Loucy (cell line): ENCODE measurements at regions not wholly inside any gene's neighbourhood (a gene's known extent, or its start where the extent isn't known, plus 50 kb on each side); places are given as distances from the start of the nearest gene placed in this dataset.

Experiments
- H2AFZ ChIP-seq: fragments of 200-600 bp; sonication (generic); 2 replicates; pipeline ENCODE4 v1.6.0; 2016; ENCODE audit warnings: antibody characterized with exemption, mild to moderate bottlenecking, low read length, moderate library complexity
- H3F3A ChIP-seq: fragments of 200-600 bp; 2 replicates; pipeline ENCODE4 v1.6.0; 2016; ENCODE audit warnings: antibody characterized with exemption, low read depth, mild to moderate bottlenecking
- H3K27me3 ChIP-seq: fragments of 200-600 bp; sonication (generic); 2 replicates; pipeline ENCODE4 v1.6.1; 2014; ENCODE audit warnings: low read length, mild to moderate bottlenecking; ENCODE audit not compliant: insufficient read depth, poor library complexity, severe bottlenecking
- H3K36me3 ChIP-seq: fragments of 200-600 bp; sonication (generic); 2 replicates; pipeline ENCODE4 v1.6.1; 2016; ENCODE audit warnings: low read length; ENCODE audit not compliant: insufficient read depth
- H3K4me1 ChIP-seq: fragments of 200-600 bp; sonication (generic); 2 replicates; pipeline ENCODE4 v1.5.1; 2014; ENCODE audit warnings: low read length, mild to moderate bottlenecking; ENCODE audit not compliant: insufficient read depth, poor library complexity, severe bottlenecking
- H3K4me2 ChIP-seq: fragments of 200-600 bp; sonication (generic); 2 replicates; pipeline ENCODE4 v1.6.0; 2014; ENCODE audit warnings: antibody characterized with exemption, low read length, low read depth, mild to moderate bottlenecking; ENCODE audit not compliant: poor library complexity, severe bottlenecking
- H3K4me3 ChIP-seq: fragments of 200-600 bp; sonication (generic); 2 replicates; pipeline ENCODE4 v1.5.1; 2014; ENCODE audit warnings: low read length, mild to moderate bottlenecking, mixed read lengths; ENCODE audit not compliant: poor library complexity, severe bottlenecking
- H3K79me2 ChIP-seq: fragments of 200-600 bp; sonication (generic); 2 replicates; pipeline ENCODE4 v1.6.1; 2014; ENCODE audit warnings: low read length; ENCODE audit not compliant: insufficient read depth
- H3K9ac ChIP-seq: fragments of 200-600 bp; sonication (generic); 2 replicates; pipeline ENCODE4 v1.6.0; 2014; ENCODE audit warnings: mild to moderate bottlenecking, low read depth, low read length, moderate library complexity; ENCODE audit not compliant: poor library complexity, severe bottlenecking
- H3K9me2 ChIP-seq: fragments of 200-600 bp; sonication (generic); replicated peaks from 2 replicates; pipeline ENCODE4 v1.6.1; 2016; ENCODE audit warnings: low read depth, low read length, mixed read lengths
- H3K9me3 ChIP-seq: fragments of 200-600 bp; sonication (generic); 2 replicates; pipeline ENCODE4 v1.6.1; 2014; ENCODE audit warnings: mild to moderate bottlenecking, antibody characterized with exemption, low read length, low read depth; ENCODE audit not compliant: insufficient read depth
- H4K20me1 ChIP-seq: fragments of 200-600 bp; sonication (generic); 2 replicates; pipeline ENCODE4 v1.6.0; 2014; ENCODE audit warnings: antibody characterized with exemption, low read length, mild to moderate bottlenecking; ENCODE audit not compliant: insufficient read depth, poor library complexity, severe bottlenecking
- CTCF ChIP-seq: fragments of 200-600 bp; sonication (generic); conservative IDR thresholded peaks from 2 replicates; pipeline ENCODE4 v1.5.1; 2014; ENCODE audit warnings: mild to moderate bottlenecking, antibody characterized with exemption, low read length
- EZH2phosphoT487 ChIP-seq: fragments of 200-600 bp; IDR thresholded peaks from 2 replicates; pipeline ENCODE4 v1.6.1; 2018; ENCODE audit warnings: antibody characterized with exemption, mild to moderate bottlenecking, moderate library complexity, borderline replicate concordance

- Histone ChIP-seq H3F3A (no peaks in the 10 kb centered on the region), H3K9ac (no peak overlapping the region), H3K9me3 (no peaks in the 10 kb centered on the region; the same call in 1 of the 2 replicates), H3K9me2 (no peaks in the 10 kb centered on the region), H3K27me3 (no peaks in the 10 kb centered on the region), H3K4me2 (no peak overlapping the region), H3K79me2 (no peaks in the 10 kb centered on the region), H3K4me1 (no peaks in the 10 kb centered on the region), H3K36me3 (no peaks in the 10 kb centered on the region), H4K20me1 (no peaks in the 10 kb centered on the region), H3K4me3 (no peak overlapping the region), H2AFZ (no peak overlapping the region)
- TF ChIP-seq EZH2phosphoT487 (no peak), CTCF (no peak)
These were observed 52.5 kb upstream of the E2F3 start for GRCh38 chr6:20349225-20349624.

GRCh38 chr6:20350215-20350614 is 51.5 kb upstream of the E2F3 start:
- TF ChIP-seq EZH2phosphoT487 = no peak
- no peak for TF ChIP-seq CTCF
- Histone ChIP-seq H3K4me2 (no peak overlapping the region), H2AFZ (no peak overlapping the region)

GRCh38 chr6:20351534-20351933 is 50.1 kb upstream of the E2F3 start:
- Histone ChIP-seq H3K4me2 (no peak overlapping the region), H3F3A (no peaks in the 10 kb centered on the region), H3K79me2 (no peaks in the 10 kb centered on the region), H3K9ac (no peak overlapping the region), H3K4me3 (no peak overlapping the region), H3K9me3 (no peaks in the 10 kb centered on the region; the same call in 1 of the 2 replicates), H3K4me1 (no peaks in the 10 kb centered on the region), H3K27me3 (no peaks in the 10 kb centered on the region), H2AFZ (no peak overlapping the region), H3K36me3 (no peaks in the 10 kb centered on the region), H4K20me1 (no peaks in the 10 kb centered on the region), H3K9me2 (no peaks in the 10 kb centered on the region)
- TF ChIP-seq CTCF (no peak), EZH2phosphoT487 (no peak)

More at GRCh38 chr6:20350215-20350614, 51.5 kb upstream of the E2F3 start:
- Histone ChIP-seq H3K9ac (no peak overlapping the region), H3K9me3 (no peaks in the 10 kb centered on the region; the same call in 1 of the 2 replicates), H4K20me1 (no peaks in the 10 kb centered on the region), H3K4me3 (no peak overlapping the region), H3K27me3 (no peaks in the 10 kb centered on the region), H3K9me2 (no peaks in the 10 kb centered on the region), H3K36me3 (no peaks in the 10 kb centered on the region), H3F3A (no peaks in the 10 kb centered on the region), H3K79me2 (no peaks in the 10 kb centered on the region), H3K4me1 (no peaks in the 10 kb centered on the region)
